Body of pancreas (tissue), 4 donors: ENCODE measurements at regions not wholly inside any gene's neighbourhood (a gene's known extent, or its start where the extent isn't known, plus 50 kb on each side); places are given as distances from the start of the nearest gene placed in this dataset.

ENCODE experiments used
- POLR2A ChIP-seq, 3 donors: fragments of 450-650 bp; IDR thresholded peaks; one replicate each; pipeline ENCODE4 v1.6.1; 2016; ENCODE audit warnings: antibody characterized with exemption in 3 of 3, mild to moderate bottlenecking in 2 of 3
- TF ChIP-seq, protein P1 (sequence below), 7 experiments: fragments of 450-650 bp in 4 of 7; fragments of 200-600 bp in 3 of 7; sonication (generic) in 3 of 7; IDR thresholded peaks; one replicate each; pipeline ENCODE4 v1.5.1; 2016 to 2019; ENCODE audit warnings: antibody characterized with exemption in 7 of 7

DNA sequence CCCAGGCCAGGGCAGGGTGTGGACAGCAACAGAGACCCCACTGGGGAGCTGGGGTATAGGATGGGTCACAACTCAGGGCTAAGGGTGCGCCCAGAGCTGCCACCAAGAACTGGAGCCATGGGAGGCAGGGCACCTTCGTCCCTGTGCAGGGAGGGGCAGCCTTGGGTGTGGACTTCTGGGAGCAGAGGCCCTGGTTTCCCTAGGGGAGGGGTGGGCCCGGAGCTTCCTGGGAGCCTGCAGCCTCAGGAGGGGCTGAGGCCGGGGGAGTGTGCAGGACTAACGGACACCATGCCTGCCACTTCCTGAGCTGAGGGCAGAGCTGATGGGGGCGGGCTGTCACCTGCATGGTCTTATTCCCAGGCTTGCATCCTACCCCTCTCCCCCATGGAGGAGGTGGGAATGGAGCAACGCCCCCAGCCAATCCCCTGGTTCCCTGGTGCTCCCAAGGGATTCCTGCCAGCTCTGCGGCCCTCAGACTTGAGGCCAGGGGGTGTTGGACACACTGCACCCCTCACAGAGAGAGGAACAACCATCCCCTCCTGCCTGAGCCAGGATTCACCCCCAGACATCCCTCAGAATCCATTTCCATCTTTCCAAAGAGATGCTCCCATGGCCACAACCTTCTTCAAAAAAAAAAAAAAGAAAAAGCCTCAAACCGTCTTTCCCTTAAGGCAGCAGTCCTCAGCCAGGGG, 225.7 kb downstream of the CTTN start:
- TF ChIP-seq POLR2A (IDR thresholded peaks at IDR 0.05) = no peak
- TF ChIP-seq, protein P1, sequence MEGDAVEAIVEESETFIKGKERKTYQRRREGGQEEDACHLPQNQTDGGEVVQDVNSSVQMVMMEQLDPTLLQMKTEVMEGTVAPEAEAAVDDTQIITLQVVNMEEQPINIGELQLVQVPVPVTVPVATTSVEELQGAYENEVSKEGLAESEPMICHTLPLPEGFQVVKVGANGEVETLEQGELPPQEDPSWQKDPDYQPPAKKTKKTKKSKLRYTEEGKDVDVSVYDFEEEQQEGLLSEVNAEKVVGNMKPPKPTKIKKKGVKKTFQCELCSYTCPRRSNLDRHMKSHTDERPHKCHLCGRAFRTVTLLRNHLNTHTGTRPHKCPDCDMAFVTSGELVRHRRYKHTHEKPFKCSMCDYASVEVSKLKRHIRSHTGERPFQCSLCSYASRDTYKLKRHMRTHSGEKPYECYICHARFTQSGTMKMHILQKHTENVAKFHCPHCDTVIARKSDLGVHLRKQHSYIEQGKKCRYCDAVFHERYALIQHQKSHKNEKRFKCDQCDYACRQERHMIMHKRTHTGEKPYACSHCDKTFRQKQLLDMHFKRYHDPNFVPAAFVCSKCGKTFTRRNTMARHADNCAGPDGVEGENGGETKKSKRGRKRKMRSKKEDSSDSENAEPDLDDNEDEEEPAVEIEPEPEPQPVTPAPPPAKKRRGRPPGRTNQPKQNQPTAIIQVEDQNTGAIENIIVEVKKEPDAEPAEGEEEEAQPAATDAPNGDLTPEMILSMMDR (IDR thresholded peaks at IDR 0.05) = no peak
